Dermis microvascular lymphatic vessel endothelial cell (primary cell): ENCODE measurements at regions not wholly inside any gene's neighbourhood (a gene's known extent, or its start where the extent isn't known, plus 50 kb on each side); places are given as distances from the start of the nearest gene placed in this dataset.

Source experiments
- DNase-seq, 2 donors: peaks; one replicate each; pipeline versions ENCODE4 v3.0.0 to v3.0.0-alpha.2; 2010; ENCODE audit warnings: low read depth in 2 of 2

DNA sequence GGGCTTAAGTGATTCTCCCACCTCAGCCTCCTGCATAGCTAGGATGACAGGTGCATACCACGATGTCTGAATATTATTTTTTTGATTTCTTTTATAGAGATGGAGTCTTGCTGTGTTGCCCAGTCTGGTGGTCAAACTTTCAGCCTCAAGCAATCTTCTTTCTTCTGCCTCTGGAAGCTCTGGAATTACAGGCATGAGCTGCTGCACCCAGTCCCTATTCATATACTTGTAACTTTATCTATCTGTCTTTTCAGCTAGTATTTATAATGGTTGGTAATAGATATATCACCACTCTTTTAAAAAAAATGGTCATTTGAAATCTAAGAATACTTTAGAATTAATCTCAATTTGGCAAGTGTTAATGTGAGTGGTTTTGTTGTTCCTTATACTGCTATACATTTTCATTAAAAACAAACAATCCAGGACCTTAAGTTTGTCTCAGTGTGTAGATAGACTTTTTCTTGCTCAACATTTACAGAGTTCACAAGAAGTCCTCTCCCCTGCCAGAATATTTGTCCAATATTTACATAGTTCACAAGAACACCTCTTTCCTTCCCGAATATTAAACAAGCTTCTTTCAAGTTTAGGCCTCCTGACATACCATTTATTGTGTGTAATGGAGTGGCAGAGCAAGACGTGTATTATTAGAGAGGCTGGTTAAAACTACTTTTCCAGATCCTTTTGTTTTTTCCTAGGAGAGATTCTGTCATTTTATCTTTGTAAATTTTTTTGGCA is 1197.4 kb upstream of the ADGRL3 start:
- no peak for DNase-seq

DNA sequence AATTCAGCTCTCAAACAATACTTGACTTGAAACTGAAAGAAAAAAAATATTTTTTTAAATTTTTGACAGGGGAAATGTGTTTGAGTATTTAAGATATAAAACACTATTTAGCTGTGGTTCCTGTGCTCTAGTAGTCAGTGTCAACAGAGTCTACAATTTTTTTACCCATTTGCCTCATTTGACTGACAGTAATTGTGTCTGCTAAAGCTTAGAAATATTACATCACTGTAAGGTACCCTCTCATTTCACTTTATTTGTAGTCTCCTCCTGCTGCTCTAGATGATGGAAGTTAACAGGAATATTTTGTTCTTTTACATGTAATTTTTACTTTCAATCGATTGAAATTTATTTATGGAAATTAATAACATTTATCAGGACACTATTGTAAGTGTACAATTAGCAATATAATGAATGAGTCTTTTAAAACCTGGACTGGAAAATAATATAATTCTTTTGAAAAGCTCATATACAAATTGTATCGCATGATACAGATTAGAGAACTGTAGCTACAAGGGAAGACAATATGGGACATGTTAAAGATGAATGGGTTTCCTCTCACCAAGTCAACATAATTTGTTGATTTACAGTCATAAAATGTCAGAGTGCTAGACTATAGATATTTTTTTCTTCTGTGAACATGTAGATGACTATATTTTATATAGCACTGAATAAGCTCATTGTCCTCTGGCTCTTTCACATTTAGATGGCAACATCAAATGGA is 1186.5 kb upstream of the ADGRL3 start:
- no peak for DNase-seq

- no peak for DNase-seq
Observed at GRCh38 chr4:60016971-60017370, 1183.2 kb upstream of the ADGRL3 start.

DNA sequence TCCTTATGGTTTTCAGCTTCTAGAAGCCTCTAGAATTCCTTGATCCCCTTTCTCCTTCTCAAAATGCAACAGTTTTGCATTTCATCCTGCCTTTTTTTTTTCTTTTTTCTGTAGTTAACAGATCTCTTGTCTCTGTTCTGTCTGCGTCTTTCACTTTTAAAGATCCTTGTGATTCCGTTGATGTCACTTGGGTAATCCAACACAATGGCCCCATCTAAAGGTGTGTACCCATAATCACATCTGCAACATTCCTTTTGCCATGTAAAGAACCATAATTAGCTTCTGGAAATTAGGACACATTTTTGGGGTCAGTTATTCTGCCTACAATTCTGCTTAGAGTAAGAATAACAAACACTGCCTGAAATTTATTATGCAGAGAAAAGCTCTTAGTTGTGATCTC is 1180.9 kb upstream of the ADGRL3 start:
- no peak for DNase-seq

DNA sequence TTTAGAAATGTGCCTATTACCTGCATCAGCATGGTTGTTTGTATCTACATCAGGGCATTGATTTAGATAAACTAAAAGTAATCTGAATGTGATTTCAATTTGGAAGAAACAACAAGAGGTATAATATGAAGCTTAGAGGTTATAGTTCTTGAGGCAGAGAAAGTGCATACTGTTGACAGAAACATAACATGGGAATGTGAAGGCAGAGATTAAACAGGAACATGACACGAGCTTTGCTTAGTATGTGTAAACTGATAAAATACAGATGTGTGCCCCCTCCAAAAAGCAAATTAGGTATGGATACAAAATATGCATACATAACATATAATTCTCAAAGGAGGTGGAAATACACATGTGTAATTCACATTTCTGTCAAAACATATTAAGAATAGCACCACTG is 1180.2 kb upstream of the ADGRL3 start:
- DNase-seq, result no peak

DNA sequence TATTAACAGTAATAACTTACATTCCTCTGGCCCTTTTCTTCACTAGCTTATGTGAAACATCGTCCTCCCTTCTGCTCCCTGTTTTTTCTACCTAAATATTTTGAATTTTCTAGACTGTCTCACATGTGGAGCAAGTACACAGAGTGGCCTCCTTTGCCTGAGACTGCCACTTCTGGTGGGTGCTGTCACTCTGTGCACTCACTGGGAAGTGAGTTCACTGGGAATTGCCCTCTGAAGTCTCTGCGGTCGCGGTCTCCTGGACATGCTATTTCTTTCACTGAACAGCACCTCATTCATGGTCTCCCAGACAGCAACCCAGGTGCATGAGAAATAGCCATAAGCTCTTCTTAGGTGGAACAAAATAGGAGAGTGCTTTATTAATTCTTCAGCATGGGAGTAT is 1179.7 kb upstream of the ADGRL3 start:
- no peak for DNase-seq

DNA sequence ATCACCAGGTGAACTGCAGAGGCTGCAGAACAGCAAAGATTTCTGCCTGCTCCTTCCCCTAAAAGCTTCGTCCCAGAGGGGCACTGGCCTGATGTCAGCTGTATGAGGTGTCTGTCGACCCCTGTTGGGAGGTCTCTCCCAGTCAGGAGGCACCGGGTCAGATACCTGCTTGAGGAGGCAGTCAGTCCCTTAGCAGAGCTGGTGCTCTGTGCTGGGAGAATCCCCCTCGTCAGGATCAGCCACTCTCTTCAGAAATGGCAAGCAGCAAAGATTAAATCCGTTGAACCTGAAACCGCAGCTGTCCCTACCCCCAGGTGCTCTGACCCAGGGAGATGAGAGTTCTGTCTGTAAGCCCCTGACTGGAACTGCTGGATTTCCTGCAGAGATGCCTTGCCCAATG is 1166.3 kb upstream of the ADGRL3 start:
- DNase-seq, result no peak

- no peak for DNase-seq
Observed at GRCh38 chr4:60034361-60034760, 1165.8 kb upstream of the ADGRL3 start.

DNA sequence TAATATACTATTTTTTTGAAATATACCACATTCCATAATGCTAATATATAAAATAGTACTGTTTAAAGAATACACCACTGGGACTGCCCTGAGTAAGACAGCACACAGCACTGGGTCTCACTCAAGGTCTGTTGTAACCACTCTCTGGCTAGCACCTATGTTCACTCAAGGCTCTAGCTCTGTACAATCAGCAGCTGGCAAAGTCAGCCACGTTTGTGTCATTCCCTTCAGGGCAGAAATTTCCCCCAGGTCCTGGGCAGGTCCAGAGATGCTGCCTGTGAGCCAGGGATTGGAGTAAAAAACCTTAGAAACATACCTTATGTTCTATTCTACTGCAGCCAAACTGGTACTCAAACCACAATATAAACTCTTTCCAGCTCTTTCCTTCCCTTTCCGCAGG is 1160.2 kb upstream of the ADGRL3 start:
- DNase-seq, result no peak

- DNase-seq, result no peak
Observed at GRCh38 chr4:60042231-60042652, 1157.9 kb upstream of the ADGRL3 start.

DNA sequence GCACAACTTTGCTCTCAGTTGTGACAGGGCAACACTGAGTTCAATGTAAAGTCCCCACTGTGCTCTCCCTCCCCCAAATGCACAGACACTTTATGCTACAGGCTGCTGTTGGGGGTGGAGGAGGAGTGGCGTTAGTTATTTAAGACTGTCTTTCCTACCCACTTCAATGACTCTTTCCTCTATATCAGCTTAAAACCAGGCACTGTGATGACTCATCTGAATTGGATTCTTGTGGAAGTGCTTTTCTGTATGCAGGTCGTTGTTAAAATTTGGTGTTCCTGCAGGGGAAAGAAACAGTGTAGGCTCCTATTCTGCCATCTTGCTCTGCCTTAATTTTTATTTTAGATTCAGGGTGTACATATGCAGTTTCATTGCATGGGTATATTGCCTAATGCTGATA is 1157.2 kb upstream of the ADGRL3 start:
- no peak for DNase-seq

DNA sequence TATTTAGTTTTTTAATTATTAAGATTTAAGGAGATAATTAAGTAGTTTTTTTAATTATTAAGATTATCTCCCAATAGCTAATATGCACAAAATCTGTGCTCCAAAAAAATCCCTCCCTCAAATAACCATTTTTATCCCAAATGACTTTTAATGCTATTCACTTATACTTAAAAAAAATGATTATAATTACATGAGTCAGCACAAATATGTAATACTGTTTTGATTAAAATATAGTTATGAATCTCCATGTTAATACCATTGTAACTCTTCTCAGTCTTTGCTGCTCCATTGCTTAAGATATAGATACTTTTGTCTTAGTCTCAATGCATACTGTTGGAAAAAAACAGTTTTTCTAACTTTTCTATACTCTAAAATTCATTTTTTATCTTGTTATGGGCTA is 1121.1 kb upstream of the ADGRL3 start:
- no peak for DNase-seq

- DNase-seq, result no peak
Observed at GRCh38 chr4:60081839-60082238, 1118.3 kb upstream of the ADGRL3 start.

- no peak for DNase-seq
Observed at GRCh38 chr4:60088807-60089486, 1111.2 kb upstream of the ADGRL3 start.

- no peak for DNase-seq
Observed at GRCh38 chr4:60089546-60090273, 1110.4 kb upstream of the ADGRL3 start.

- no peak for DNase-seq
Observed at GRCh38 chr4:60096676-60097075, 1103.5 kb upstream of the ADGRL3 start.

DNA sequence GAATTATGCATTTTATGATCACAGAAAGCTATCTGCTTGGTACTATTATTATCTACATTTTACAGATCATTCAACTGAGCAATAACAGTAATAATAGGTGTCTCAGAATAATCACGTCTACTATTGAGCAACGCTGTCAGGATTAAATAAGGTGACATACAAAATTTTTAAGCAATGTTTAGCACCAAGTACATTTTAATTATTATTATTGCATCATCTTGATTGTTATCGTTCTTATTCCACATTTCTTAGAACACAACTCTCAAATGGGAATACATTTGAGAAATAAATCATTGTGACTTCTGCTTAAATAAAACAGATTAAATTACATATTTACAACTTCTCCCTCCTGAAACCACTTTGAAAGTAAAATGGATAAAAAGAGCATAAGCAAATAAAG is 1083.5 kb upstream of the ADGRL3 start:
- DNase-seq, result no peak

GRCh38 chr4:60117726-60118323 is 1082.3 kb upstream of the ADGRL3 start:
- DNase-seq, result no peak

GRCh38 chr4:60122820-60123219 is 1077.3 kb upstream of the ADGRL3 start:
- no peak for DNase-seq

DNA sequence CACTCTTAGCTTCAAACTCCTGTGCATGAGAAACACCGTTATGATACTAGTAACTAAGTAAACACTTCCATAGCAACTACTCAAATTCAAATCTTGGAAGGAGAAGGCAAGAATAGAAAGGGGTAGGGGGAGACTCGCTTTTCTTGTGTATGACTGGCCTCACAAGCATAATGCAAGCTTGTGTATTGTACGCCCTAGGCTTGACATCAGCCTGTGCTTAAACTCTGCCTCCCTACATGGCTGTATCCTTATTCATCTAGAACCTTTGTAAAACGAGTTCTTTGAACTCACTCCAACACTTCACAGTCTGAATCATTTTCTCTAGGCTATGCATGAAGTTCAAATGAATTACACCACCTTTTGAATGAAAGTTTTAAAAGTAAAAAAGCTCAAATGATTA is 1071.2 kb upstream of the ADGRL3 start:
- no peak for DNase-seq

DNA sequence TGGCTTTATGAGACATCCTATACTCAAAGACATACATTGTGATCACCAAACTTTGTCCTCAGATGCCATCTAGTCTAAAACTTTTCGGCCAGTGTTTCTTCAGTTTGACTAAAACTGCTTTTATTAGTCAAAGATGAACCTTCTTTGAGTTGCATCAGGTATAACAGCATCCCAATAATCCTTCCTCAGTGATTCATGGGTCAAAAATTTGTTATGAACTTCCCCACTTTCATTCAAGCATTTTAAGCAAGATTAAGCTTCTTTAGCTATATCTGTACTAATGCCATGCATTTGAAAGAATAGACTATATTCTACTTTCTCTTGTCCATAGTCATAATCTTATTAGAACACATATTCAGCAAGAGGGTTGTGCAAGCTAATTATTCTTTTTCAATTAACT is 1070.4 kb upstream of the ADGRL3 start:
- no peak for DNase-seq

- DNase-seq, result no peak
Observed at GRCh38 chr4:60133375-60133774, 1066.8 kb upstream of the ADGRL3 start.
